CD4-positive, alpha-beta T cell treated with Interleukin-1 beta for 1 hour (primary cell): ENCODE measurements at regions not wholly inside any gene's neighbourhood (a gene's known extent, or its start where the extent isn't known, plus 50 kb on each side); places are given as distances from the start of the nearest gene placed in this dataset.

Source experiments
- DNase-seq, 2 donors: peaks; one replicate each; pipeline ENCODE4 v3.0.0-alpha.2; 2020 to 2022

DNA sequence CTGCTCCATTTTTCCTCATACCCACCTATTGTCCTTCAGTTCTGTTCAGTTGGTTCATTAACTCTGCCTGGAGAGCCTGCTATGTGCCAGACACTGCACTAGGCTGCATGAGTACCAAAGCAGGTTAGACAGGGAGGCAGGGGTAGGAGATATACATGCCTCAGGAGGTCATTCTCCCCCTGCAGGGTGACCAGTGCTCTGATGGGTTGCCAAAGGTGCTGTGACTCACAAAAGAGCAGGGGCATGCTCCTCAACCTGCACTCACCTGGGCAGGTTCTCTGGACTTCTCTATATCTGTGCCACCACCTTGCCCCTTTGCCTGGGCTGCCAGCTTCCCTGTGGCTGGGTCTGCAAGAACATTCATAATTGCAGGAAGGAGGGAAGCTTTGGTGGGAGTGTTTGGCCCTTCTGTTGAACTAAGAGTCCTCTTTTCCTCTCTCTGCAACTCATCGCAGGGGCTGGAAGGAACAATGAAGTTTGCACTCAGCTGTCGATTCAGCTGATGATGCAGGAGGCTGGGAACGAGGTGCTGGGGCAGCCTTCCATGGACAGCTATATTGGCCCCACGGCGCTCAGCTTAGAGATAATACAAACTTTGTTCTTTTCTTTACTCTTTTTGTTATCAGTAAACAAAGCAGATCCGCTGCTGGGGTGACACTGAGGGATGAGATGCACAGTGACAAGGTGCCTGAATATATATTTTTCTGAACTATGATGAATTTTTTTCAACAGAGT, 356.4 kb upstream of the PLXNA2 start:
- DNase-seq = no peak

- DNase-seq = no peak
Measured at GRCh38 chr1:208601561-208601960, 357.4 kb upstream of the PLXNA2 start.

DNA sequence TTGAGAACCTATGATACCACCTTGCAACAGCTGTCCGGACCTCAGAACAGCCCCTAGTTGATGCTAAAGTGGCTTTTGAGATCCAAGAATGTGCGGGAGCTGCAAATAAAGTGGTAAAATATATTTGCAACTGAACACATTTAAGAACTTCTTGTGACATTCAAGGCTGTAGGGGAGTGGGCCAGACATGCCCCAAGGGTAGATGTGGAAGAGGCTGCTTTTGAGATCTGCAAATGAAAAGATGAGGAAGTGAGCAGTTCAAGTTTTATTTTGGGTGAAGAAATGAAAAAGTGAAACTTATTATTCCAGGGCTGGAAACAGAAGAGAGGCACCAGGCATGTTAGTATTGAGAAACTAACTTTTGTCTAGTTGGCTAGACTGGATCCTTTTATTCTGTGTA, 359.5 kb upstream of the PLXNA2 start:
- no peak for DNase-seq

DNA sequence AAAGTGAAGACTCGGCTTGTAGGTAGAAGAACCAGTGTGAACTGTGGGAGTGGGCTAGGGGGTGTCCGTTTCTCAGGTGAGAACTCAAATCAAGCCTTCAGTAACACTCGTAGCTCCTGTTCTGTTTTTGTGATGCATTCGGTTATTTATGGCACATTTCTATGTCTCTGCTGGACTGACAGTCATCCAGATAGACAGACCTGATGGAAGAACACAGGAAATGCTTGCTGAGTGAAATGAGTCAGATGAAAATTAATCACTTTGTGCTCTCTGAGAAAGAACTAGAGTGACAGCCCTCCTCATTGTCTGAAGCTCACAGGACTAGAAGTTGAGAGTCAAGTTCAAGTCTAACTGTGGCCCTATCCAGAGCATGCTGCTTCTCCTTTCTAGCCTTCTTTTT, 360.1 kb upstream of the PLXNA2 start:
- no peak for DNase-seq

GRCh38 chr1:208606959-208607358, 362.8 kb upstream of the PLXNA2 start:
- DNase-seq = no peak

- DNase-seq = no peak
Measured at GRCh38 chr1:208607616-208608015, 363.4 kb upstream of the PLXNA2 start.

- DNase-seq = no peak
Measured at GRCh38 chr1:208614610-208615009, 370.4 kb upstream of the PLXNA2 start.

GRCh38 chr1:208615371-208615770, 371.2 kb upstream of the PLXNA2 start:
- DNase-seq = no peak

GRCh38 chr1:208616776-208617175, 372.6 kb upstream of the PLXNA2 start:
- DNase-seq = no peak

DNA sequence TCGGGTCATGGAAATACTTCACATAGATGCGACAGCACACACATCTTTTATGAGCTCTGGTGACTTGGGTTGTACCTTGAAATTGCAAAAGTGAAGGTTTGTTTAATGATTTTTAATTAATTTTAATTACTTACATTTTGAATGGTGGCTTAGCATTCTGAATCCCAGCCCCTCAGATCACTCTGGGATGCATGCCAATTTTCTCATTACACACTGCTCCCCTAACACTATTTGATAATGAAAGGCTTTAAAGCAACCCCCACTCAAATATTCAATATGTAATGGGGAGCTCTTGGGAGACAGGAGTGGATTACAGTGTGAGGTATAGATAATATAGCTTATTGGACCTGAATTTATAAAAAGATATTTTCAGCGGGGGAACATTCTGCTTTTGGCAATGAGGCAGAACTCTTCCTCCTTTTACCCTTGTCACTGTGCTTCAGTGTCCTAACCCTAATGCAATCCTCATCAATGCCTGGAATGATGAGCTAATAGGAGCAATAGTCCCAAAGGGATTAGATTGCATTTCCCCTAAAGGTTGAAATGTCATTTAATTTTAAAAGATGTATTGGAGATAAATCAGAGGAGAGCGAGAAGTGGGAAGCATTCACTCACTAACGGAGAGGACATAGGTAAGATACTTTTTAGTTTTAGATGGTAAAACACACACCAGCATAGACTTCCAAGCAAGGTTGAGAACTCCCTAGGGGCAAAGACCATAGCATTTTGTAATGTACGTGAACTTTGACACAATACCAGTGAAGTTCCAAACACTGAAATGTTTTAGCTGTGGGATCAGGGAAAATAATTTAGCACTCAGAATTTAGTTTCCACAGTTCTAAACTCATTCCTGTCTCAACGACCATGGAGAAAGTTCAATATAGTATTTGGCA, 384.1 kb upstream of the PLXNA2 start:
- DNase-seq = no peak

DNA sequence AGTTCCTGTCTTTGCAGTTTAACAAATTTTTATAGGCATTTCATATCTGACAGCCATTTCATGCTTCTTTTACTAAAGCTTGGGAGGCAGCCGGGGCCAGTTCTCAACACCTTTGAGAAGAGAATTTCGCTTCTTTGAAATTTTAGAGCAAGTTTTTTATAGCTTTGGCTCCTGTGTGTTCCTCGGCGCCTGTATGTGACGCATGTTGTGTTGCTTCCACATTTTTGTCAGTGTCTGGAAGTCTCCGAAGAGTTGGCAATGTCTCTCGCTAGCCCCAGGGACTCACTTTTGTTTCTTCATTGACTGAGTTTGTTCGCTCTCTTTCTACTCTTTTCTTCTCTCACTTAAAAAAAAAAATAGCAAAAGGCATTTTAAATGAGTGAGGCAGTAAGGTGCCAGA, 386.9 kb upstream of the PLXNA2 start:
- DNase-seq = no peak

- DNase-seq = no peak
Measured at GRCh38 chr1:208631506-208631905, 387.3 kb upstream of the PLXNA2 start.

DNA sequence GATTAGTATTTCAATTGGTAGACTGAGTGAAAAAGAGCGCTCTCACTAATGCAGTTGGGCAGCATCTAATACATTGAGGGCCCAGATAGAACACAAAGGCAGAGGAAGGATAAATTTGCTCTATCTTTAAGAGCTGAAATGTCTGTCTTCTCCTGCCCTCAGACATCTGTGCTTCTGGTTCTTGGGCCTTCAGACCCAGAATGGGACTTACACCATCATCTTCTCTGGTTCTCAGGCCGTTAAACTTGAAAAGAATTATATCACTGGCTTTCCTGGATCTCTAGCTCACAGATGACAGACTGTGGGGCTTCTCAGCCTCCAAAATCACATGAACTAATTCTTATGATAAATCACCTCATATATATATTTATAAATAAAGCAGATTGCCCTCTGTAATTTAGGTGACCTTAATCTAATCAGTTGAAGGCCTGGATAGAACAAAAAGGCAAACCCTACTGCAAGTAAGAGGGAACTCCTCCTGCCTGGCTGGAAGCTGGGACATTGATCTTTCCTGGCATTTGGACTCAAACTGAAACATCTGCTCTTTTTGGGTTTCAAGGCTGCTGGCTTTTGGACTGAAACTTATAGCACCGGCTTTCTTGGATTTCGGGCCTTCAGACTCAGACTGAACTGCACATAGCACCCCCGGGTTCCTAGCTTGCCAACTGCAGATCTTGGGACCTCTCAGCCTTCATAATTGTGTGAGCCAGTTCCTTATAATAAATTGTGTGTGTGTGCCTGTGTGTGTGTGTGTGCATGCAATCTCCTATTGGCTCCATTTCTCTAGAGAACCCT, 390.4 kb upstream of the PLXNA2 start:
- DNase-seq = no peak

DNA sequence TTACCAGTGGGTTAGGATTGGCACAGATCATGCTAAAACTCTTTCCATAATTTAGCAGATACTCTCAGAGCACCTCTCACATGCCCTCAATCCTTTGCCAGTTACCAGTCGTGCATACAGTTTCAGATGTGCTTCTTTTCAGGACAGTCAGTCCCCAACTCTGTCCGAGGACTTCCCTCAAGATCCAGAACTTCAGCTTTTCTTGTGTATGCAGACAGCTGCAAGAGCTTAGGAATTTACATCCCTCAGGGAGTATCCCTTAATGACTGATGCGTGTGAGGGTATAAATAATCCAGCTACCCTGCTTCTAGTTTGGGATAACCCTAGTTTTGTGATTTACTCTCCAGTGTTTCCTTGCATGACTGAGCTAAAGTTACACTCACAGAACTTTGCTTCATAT, 393.0 kb upstream of the PLXNA2 start:
- DNase-seq = no peak

GRCh38 chr1:208639382-208639781, 395.2 kb upstream of the PLXNA2 start:
- DNase-seq = no peak

DNA sequence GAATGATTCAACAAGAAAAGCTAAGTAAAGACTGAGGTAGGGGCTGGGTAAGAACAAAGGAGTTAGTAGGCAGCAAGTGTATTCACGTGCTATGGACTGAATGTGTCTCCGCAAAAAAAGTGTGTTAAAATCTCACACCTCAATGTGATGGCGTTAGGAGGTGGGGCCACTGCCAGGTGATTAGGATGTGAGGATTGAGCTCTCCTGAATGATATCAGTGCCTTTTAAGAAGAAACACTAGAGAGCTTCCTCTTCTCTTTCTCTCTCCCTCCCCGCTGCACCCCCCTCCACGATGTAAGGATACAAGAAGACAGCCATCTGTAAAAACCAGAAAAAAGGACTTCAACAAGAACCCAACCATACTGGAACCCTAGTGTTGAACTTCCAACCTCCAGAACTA, 396.1 kb upstream of the PLXNA2 start:
- no peak for DNase-seq

DNA sequence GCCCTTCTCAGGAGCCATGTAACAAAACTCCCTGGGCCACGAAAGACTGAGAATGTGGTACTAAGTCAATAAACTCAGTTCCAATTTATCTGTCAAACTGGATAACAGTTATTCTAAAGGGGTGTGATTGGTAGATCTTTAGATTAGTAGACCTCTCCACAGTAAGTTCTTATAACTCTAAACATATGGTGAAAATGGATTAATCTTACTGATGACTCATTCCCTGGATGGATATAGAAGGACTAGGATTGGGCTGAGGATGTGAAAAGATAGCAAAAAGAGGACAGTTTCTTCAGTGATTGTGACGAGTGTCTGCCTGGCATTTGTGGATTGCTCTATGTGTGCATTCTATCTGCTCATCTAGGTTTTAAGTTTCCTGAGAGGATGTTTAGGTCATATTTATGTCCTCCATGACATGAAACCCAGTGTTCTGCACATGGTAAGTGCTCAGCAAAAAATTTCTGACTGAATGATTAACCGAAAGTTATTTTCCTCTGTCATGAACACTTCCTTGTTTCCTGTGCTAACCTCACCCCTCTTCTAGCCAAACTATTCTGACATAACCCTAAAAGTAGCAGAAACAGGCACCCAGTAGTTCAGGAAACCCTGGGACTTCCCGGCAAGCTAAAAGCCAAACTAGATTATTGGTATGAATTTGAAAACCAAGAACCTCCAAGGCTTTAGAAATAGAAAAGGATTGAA, 397.5 kb upstream of the PLXNA2 start:
- no peak for DNase-seq

- DNase-seq = no peak
Measured at GRCh38 chr1:208643005-208643597, 398.9 kb upstream of the PLXNA2 start.

DNA sequence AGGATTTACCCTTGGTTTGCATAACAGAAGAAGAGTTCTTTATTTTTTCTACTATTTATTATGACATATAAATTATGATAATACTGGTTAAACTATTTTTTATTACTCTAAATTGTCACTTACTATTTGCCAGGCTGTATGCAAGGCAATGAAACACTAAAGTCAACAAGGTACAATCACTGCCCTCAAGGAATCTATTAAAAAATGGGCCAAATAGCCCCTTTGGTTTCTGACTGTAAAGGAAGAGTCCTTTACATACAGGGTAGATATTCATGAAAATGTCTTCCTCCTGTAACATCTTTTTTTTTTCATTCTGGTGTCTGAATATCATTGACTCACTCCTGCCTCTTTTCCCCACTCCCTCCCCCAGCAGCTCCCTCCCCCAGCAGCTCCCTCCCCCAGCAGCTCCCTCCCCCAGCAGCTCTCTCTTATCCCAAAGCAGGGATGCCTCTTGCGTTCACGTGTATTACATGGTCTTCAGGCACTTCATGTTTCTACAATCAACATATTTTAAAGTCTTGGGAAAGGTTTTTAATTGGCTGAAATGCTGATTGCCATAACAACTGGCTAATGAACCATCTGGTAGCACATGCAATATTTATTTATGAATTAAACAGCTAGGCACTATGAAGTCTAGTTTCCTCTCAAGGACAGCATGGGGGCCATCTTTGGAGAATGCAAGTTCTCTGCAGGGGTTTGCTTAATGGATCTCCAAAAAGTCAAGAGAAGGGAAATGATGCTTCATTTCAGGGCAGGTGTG, 400.4 kb upstream of the PLXNA2 start:
- DNase-seq = no peak

DNA sequence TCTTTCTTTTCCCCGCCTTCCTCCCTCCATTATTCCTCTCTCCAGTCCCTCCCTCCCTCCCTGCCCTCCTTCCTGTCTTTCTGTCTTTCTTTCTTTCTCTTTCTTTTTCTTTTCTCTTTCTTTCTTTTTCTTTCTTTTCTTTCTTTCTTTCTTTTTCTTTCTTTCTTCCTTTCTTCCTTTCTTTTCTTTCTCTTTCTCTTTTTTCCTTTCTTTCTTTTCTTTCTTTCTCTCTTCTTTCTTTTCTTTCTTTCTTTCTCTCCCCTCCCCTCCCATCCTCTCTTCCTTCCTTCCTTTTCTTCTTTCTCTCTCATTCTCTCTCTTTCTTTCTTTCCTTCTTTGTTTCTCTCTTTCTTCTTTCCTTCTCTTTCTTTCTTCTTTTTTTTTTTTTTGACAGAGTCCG, 402.2 kb upstream of the PLXNA2 start:
- no peak for DNase-seq

- DNase-seq = no peak
Measured at GRCh38 chr1:208648146-208648545, 404.0 kb upstream of the PLXNA2 start.
